ENCODE measurements at regions not wholly inside any gene's neighbourhood (a gene's known extent, or its start where the extent isn't known, plus 50 kb on each side); places are given as distances from the start of the nearest gene placed in this dataset.

DNA sequence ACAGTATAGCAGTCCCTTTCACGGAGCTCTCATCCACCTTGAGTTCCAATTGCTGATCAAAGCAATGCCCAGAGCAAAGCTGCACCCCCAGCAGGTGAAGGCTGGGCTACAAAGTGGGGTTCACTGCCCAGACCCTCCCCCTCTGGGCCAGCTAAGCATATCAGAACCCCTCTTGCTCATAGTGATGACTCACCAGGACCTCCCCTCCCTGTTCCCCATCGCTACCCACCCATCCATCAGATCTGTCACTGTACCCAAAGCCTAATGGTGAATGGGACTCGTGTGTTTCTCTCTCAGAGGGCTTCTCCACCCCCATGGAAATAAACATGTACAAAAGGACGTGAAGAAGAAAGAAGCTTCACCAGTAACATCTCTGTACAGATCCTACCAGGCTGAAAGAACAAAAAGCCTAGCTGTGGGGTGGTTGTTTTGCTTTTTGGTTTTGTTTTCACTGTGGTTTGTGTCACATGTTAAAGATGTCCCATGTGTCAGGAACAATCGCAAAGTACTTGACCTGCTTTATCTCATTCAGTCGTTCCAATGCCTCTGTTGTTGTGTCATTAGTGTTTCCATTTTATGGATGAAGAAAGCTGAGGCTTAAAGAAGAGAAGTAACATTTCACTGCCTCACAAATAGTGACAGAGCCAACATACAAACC lies 518.5 kb downstream of the CD83 start:
- DNase-seq (ENCODE audit: low read depth): no peak

DNA sequence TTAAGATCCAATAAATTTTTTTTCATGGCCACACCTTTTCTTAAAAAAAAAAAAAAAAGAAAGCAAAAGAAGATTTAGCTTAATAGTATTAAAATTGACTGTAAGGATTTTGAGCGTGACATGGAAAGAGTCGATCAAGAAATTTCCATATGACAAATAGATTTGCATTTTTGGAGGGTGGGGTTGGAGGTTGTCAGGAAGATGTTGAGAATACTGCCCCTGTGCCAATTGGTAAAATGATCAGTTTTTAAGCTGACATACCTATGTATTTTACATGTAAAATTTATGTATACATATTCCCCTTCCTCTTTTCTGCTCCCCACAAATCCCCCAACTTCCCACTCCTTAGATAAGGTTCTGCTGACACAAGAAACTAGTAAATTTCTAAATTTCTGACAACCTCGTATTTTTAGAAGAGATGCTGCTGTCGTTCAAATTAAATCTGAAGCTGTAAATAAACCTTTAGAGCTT lies 520.9 kb downstream of the CD83 start:
- DNase-seq (ENCODE audit: low read depth): no peak

DNA sequence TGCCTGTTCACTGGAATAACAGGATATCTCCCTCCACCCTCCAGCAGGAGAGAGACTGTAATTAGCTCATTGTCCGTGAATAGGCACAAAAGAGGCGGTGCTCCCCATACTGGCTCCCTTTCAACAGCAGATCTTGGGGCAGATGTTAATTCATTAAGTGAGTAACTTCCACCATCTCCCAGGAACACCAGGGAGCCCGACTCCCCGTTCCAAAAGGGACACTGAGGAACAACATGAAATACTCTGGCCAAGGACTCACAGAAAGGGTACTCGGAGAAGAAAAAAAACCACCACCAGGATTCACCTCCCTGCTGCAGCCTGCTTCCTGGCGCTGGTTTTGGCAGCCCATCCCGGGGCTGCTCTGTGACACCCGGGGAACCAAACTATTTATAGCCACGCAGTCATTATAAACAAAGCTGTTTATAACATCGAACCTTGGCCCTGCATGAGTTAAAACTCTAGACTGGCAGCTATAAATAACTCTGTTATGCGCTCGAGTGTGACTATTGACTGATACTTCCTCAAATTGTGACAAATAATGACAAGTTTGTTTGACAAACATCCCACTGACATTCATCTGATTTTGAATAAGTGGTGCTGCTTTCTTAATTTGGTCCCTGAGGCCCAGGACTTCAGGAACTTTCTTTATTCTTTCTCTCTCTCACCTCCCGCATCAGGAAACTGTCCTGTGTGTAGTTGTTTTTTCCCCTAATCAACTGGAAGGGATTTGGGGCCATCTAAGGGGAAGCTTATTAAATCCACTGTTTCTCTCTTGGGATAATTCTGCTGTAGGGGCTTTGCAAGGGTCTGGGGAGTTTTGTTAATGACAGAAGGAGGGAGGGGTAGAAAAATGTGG lies 521.6 kb downstream of the CD83 start:
- no peak for DNase-seq (ENCODE audit: low read depth)

DNA sequence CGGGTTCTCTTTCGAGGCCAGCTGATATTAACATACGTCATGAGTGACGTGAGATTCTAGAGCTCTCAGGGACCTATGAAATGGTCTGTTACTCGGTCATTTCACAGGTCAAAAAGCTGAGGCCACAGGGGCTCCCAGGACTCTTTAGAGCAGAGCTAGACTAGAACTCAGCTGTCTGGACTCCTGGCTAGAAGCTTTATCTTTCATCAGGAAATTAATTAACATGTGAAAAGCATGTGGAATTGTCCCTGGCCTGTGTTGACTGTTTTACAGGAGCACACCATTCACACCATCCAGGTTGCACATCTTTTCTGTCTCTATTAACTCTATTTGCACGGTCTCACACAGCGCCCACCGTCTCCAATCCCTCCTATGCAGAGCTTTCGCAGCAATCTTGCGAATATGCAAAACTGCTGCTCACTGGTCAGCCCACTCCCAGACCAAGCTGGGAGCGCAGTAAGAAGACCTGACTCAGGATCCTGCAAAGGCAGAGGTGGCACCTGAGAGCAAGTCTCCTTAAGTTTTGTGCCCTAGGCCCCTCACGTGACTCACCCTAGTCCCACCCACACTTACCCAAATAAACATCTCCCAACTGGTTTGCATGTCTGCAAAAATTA lies 522.5 kb downstream of the CD83 start:
- DNase-seq (ENCODE audit: low read depth): no peak

DNA sequence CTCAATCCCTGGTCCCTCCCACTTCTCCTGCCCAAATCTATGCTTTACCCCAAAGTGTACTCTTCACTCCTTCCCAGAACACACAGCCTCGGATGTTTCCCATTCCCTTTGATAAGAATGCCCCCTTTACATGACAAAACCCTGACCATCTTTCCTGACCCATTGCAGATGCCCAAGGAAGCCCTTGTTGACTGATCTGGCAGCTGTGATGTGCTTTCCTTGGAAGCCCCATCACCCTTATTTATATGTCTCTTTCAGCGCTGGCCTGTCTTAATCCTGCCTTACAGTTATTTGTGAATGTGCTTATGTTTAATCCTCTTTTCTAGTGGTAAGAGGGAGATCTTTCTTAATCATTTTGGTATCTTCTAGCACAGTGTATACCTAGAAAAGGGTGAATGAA lies 523.1 kb downstream of the CD83 start:
- no peak for DNase-seq (ENCODE audit: low read depth)

DNA sequence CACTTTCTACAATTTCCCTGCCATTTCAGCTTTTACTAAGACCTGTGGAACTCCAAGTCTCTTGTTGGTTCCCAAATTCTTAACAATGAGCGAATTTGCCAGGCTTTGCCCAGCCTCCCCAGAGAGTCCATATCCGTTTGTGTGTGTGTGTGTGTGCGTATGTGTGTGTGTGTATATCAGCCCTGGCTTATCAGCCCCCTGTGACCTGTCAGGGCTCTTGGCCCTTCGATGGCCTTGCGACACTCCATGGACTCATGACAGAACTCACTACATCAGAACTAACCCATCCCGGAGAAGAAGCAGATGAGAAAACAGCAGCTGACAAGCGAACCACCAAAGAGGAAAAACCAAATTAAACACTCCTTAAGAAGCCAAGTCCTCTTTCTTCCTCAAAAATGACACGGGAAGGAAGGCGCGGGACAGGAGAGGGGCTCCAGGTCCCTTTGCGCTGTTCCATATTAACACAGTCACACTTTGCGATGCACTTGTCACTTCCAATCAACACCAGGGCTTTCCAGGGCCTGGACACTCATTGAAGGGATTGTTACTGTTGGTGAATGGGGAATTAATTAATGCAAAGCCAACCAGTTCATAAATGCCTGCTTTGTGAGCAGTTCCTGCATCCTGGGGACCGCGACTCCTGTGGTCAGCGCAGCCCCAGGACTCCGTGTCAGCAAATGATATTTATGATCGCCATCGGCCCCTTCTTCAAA lies 524.0 kb downstream of the CD83 start:
- no peak for DNase-seq (ENCODE audit: low read depth)

DNA sequence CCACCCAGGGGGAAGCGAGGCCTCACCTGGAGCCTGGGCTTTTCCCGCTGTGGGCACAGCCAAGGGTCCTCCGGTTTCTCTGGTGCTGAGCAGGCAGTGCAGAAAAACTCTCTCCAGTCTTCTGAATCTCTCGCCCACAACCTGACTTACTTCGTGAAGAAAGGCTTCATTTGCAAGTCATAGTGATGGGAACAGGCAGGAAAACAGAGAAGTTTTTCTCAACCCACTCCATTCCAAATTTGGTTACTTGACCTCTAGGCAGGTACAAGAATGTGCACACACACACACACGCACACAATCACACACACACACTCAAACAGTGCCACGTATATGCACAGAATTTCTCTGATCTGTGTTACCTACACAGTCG lies 524.5 kb downstream of the CD83 start:
- no peak for DNase-seq (ENCODE audit: low read depth)

DNA sequence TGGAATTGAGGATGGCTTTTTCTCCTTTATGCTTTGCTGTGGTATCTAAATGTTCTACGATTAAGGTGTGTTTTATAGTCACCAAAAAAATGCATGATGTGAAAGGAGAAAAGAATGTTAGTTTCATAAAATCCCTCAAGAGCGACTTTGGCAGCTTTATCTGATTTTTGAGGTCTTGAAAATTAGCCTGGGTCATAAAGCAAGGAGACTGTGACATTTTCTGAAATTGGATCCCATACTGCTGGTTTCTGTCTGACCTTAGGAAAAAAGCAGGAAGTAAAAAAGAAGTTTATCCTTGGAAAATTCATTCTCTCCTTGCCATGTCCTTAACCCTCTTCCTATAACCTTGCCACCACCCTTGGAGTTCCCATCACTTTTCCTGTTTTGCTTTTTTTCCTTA lies 525.3 kb downstream of the CD83 start:
- no peak for DNase-seq (ENCODE audit: low read depth)

DNA sequence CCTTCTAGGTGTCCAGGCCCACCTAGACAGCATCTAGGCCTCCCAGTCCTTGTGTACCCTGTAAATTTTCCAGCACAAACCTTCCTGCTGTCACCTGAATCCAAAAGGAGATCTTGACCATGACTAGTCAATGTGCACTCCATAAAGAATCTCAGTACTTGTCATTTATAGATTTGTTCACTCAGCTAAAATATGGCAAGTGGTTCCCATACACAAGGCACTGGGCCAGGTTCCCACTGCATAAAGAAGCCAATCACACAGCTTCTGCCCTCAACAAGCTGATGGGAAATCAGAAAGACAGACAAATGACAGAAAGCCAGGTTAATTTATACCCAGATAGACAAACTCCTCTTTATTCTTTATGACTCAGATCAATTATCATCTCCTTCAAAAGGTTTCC lies 526.8 kb downstream of the CD83 start:
- no peak for DNase-seq (ENCODE audit: low read depth)

DNA sequence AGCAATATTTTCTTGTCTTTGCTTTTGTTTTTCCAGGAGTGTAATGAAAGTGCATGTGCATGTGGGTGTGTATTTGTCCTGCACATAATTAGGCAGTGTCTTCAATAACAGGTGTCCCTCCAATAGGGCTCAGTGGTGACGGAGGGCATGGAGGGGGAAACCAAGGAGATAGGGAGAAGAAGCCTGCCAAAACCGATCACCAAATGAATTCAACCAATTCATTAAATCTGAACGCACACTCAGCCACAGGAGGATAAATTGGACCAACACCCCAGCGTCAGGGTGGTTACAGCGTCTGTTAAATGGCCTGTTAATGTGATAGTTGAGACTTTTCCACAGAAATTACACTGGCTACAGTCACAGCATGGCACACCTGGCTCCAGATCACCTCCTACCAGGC lies 527.6 kb downstream of the CD83 start:
- no peak for DNase-seq (ENCODE audit: low read depth)

DNA sequence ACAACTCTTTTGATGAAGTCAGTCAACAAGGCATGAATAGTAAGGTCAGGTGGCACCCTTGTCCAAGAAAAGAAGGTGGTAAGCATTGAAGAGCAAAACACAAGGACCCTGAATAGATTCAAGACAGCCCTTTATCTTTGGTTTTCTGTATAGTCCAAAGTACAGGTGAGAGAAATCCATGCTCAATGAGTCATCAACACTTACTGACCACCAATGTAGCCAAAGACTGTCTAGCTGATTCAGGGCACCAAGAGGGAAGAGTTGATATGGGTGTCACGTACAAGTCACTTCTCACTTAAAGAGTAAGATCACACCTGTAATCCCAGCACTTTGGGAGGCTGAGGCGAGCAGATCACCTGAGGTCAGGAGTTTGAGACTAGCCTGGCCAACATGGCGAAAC lies 528.3 kb downstream of the CD83 start:
- no peak for DNase-seq (ENCODE audit: low read depth)

DNA sequence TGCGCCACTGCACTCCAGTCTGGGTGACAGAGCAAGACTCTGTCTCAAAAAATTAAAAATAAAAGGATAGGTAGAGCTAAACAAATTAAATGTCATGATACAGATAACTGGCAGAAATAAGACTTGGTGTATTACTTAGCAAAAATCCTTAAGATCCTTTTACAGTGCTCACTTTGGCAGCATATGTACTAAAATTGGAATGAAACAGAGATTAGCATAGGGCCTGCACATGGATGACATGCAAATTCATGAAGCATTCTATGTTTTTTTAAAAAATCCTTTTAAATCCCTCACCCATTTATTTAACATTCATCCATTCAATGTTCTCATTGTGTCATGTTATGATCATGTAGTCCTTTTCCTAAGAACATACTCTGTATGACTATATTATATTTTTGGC lies 528.8 kb downstream of the CD83 start:
- DNase-seq (ENCODE audit: low read depth): no peak

DNA sequence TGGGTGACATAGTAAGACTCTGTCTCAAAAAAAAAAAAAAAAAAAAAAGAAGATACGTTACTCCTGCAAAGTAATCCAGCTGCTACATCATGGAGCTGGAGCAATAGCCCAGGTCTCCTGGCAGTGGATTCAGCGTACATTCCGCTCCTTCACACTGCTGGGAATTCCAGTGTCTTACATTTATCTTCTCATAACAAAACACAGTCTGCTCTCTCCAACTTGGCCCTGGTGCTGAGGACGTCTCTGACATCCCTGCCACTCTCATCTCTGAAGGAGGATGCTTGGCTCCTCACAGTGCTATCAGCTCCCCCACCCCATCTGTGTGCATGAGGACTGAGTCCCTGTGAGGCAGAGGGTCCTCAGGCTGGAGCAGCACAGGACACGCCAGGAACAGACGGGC lies 529.8 kb downstream of the CD83 start:
- no peak for DNase-seq (ENCODE audit: low read depth)

DNA sequence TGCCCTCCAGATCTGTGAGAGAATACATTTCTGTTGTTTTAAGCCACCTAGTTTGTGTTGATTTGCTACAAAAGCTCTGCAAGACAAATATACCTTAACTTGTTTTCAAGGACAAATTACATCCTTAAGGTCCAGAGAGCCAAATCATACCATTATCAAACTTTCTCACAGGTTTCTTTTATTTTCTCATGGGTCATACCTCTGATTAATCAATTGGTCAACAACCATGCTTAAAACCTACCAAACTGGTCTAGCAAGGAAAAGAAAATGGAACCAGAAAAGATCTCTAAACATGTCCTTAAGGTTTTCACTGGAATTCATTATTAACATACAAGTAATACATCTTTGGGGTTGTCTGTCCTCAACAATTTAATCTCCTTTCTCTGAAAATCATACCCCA lies 535.0 kb downstream of the CD83 start:
- DNase-seq (ENCODE audit: low read depth): no peak

DNA sequence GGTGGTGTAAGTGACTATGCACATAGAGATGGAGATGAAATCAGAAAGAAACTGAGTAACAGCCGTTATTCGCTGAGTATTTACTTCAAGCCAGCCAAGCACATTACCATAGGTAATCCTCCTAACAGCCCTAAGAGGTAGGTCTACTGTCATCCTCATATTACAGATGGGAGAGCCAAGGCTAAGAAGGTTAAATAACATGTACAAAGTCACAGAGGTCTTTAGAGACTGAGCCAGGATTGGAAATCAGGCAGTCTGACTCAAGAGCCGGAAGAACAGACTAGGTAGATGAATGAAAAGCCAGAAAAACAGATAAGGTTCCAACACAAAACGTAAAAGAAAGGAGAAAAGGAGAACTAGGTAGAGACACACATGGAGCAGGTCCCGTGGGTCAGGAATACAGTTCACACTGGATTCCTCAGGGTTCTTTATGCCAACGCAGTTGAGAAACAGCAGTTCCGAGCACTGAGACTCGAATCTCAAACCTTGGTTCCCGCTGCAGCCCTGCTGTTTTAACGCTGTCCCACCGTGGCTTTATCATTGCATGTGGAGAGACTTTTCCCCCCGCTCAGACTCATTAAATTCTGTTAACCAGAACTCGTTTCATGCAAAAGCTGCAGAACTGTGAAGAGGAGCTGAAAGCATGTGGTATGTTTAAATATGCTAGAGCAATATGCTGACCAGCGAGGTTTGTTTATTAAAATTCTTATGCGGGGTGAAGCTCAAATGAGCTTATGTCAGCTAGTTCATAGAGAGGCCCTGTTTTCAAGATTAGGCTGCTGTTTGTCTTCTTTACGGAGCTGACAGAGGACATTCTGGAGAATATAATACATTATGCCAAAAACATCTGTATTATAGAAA lies 537.9 kb downstream of the CD83 start:
- DNase-seq (ENCODE audit: low read depth): no peak

DNA sequence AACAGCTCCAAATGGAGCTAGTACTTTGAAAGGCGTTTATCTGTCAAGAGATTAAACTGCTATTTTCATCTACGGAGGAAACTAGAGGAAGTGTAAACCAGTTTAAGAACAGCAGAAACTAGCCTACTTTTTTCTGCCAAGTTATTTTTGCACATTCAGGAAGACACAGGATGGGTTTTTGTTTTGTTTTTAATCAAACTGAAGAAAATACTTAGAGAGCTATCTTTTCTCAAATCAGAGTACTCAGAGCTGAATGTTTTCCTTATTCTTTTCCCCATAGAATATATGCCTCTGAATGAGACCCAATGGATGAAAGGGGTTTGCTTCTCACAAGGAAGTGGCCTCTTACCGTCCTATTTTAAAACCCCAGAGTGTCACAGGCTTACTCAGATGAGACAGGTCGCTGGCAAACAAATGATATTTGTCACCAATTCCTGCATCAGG lies 538.5 kb downstream of the CD83 start:
- DNase-seq (ENCODE audit: low read depth): no peak

DNA sequence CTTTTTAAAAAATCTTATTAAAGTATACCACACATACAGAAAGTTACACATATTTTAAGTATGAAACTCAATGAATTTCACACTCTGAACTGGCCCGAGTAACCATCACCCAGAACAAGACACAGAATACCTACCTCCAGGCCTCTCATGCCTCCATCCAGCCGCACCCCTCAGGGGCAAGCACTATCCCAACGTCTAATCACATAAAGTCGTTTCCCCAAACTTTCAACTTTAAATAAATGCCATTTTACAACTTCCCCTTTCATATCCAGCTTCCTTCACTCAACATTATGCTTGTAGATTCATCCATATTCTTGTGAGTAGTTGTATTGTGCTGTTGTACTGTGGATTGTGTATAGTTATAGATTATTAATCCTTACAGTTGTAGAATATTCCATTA lies 539.1 kb downstream of the CD83 start:
- no peak for DNase-seq (ENCODE audit: low read depth)

DNA sequence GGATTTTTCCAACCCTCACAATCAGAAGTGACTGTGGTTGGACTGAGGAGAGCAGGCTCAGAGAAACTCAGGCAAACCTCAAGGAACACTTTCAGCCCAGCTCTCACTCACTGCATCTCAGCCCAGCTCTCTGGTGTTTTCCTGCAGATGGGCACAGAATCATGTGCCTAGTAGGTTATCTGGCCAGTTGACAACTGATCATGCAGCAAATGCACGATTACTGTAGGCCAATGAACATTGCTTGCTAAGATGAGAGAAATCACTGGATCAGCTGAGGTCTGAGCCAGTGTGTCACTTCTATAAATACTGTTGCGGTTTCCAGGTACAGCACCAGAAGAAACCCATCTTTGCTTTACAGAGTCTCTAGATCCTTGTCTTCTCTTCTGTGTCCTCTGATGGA lies 540.5 kb downstream of the CD83 start:
- DNase-seq (ENCODE audit: low read depth): no peak

DNA sequence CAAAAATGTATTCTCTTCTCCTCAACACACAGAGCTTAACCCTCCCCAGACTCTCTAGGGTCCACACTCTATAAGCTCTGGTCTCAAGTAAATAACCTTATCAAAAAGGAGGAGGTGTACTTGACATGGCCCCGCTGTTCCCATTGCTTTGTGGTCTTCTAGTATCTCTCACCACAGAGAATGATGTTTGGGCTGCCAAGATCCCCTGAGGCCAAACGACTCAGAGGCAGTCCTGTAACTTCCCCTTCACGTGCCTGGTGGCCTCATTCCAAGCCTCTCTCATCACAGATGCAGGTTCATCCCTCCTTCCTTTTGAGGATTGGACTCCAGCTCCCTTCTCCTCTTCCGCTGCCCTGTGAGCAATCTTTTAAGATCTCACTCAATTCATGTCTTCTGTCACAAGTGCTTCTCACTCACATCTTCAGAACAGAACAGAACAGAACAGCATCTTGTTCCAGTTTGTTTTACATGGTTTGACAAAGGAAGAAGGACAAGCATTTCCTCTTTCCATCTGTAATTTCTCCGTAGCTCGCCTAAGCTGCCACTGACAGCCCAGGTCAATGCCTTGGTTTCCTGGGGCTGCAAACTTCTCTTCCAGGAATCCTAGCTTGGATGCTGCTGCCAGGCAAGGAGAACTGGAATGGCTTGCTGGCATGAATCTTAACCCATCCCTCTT lies 541.5 kb downstream of the CD83 start:
- no peak for DNase-seq (ENCODE audit: low read depth)

DNA sequence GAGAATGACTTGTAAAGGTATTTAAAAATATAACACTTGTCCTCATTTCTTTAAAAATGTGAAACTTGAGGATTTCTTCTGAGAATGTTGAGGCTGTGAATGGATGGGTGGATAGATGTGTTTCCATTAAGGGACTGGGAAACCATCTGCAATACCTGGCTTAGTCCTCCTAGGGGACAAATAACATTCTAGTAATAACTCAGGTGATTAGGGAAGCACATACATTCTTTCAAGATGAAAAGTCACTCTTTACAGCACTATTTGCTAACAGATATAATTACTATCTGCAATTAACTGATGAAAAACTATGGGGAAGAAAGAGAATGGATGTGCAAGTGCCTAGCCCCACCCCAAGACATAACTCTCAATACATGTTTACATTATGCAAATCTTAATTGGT lies 542.3 kb downstream of the CD83 start:
- DNase-seq (ENCODE audit: low read depth): no peak

Data from HS-5 (cell line).